GM23338 (cell line): ENCODE measurements at regions not wholly inside any gene's neighbourhood (a gene's known extent, or its start where the extent isn't known, plus 50 kb on each side); places are given as distances from the start of the nearest gene placed in this dataset.

Experiments
- ATAC-seq: fragments of 200-7000 bp; cut with Tn5 transposase; 3 replicates; pipeline ENCODE4 v1.9.1; 2020
- DNase-seq: peaks from one replicate; pipeline ENCODE4 v3.0.0-alpha.2; 2015; ENCODE audit warnings: low spot score
- H2AFZ ChIP-seq: fragments of 200-600 bp; sonication (generic); 2 replicates; pipeline ENCODE4 v1.8.0; 2016; ENCODE audit warnings: antibody characterized with exemption, mild to moderate bottlenecking, moderate library complexity
- H3F3A ChIP-seq: fragments of 200-600 bp; sonication (generic); replicated peaks from 2 replicates; pipeline ENCODE4 v1.8.0; 2017; ENCODE audit warnings: antibody characterized with exemption, mixed run types, low read depth
- H3K27ac ChIP-seq: fragments of 200-600 bp; sonication (generic); 2 replicates; pipeline ENCODE4 v1.6.1; 2016; ENCODE audit warnings: low read depth
- H3K27me3 ChIP-seq: fragments of 200-600 bp; sonication (generic); 2 replicates; pipeline ENCODE4 v1.8.0; 2016; ENCODE audit warnings: mild to moderate bottlenecking, mixed run types, moderate library complexity; ENCODE audit not compliant: insufficient read depth
- H3K36me3 ChIP-seq: fragments of 200-600 bp; sonication (generic); 2 replicates; pipeline ENCODE4 v1.8.0; 2016; ENCODE audit warnings: mild to moderate bottlenecking; ENCODE audit not compliant: insufficient read depth
- H3K4me1 ChIP-seq: fragments of 200-600 bp; sonication (generic); 2 replicates; pipeline ENCODE4 v1.8.0; 2016; ENCODE audit warnings: mild to moderate bottlenecking, moderate library complexity; ENCODE audit not compliant: insufficient read depth
- H3K4me2 ChIP-seq: fragments of 200-600 bp; sonication (generic); 2 replicates; pipeline ENCODE4 v1.7.1; 2017; ENCODE audit warnings: mixed run types
- H3K4me3 ChIP-seq: fragments of 200-600 bp; sonication (generic); 2 replicates; pipeline ENCODE4 v1.6.1; 2016; ENCODE audit warnings: mixed run types
- H3K79me2 ChIP-seq: fragments of 200-600 bp; sonication (generic); replicated peaks from 2 replicates; pipeline ENCODE4 v1.8.0; 2017; ENCODE audit warnings: mild to moderate bottlenecking; ENCODE audit not compliant: insufficient read depth
- H3K9me2 ChIP-seq: fragments of 200-600 bp; sonication (generic); 2 replicates; pipeline ENCODE4 v1.8.0; 2017; ENCODE audit not compliant: insufficient read depth
- H4K20me1 ChIP-seq: fragments of 200-600 bp; sonication (generic); replicated peaks from 2 replicates; pipeline ENCODE4 v1.8.0; 2017; ENCODE audit warnings: mild to moderate bottlenecking; ENCODE audit not compliant: insufficient read depth
- H3K27ac Mint-ChIP-seq: 2 replicates; pipeline ENCODE4 v1.8.0; 2020; ENCODE audit warnings: inconsistent platforms, mild to moderate bottlenecking, moderate library complexity, mixed read lengths
- H3K27me3 Mint-ChIP-seq: 3 replicates; pipeline ENCODE4 v1.8.0; 2022; ENCODE audit warnings: low read depth, mild to moderate bottlenecking, moderate library complexity, mixed read lengths, inconsistent platforms; ENCODE audit not compliant: insufficient read depth, poor library complexity
- H3K36me3 Mint-ChIP-seq: 3 replicates; pipeline ENCODE4 v1.8.0; 2021; ENCODE audit warnings: low read depth, mild to moderate bottlenecking, inconsistent platforms, moderate library complexity, mixed read lengths
- H3K4me1 Mint-ChIP-seq: 3 replicates; pipeline ENCODE4 v1.8.0; 2020; ENCODE audit warnings: mild to moderate bottlenecking, inconsistent platforms, mixed read lengths
- H3K4me3 Mint-ChIP-seq: 3 replicates; pipeline ENCODE4 v1.8.0; 2021; ENCODE audit warnings: moderate library complexity, mild to moderate bottlenecking, inconsistent platforms, mixed read lengths
- H3K9me3 Mint-ChIP-seq: 3 replicates; pipeline ENCODE4 v1.8.0; 2020; ENCODE audit warnings: moderate library complexity, mild to moderate bottlenecking, inconsistent platforms, mixed read lengths
- CREB1 ChIP-seq: fragments of 250-450 bp; sonication (Bioruptor Pico); IDR thresholded peaks from 2 replicates; pipeline ENCODE4 v1.5.0; 2020; ENCODE audit warnings: low read depth, mild to moderate bottlenecking, moderate library complexity
- EZH2 ChIP-seq: fragments of 200-600 bp; sonication (generic); IDR thresholded peaks from one replicate; pipeline ENCODE4 v1.8.0; 2017; ENCODE audit warnings: antibody characterized with exemption, mild to moderate bottlenecking, low read depth; ENCODE audit not compliant: unreplicated experiment
- EZH2phosphoT487 ChIP-seq: fragments of 200-600 bp; sonication (generic); IDR thresholded peaks from one replicate; pipeline ENCODE4 v1.8.1; 2018; ENCODE audit warnings: antibody characterized with exemption; ENCODE audit not compliant: unreplicated experiment
- JUNB ChIP-seq: IDR thresholded peaks from one replicate; pipeline ENCODE4 v1.6.1; 2016; ENCODE audit warnings: antibody characterized with exemption; ENCODE audit not compliant: unreplicated experiment
- NANOG ChIP-seq: IDR thresholded peaks from 2 replicates; pipeline ENCODE4 v1.6.1; 2016; ENCODE audit warnings: antibody characterized with exemption, borderline replicate concordance
- POLR2AphosphoS5 ChIP-seq: IDR thresholded peaks from 2 replicates; pipeline ENCODE4 v1.6.1; 2016; ENCODE audit warnings: antibody characterized with exemption, low read depth
- STAT1 ChIP-seq: IDR thresholded peaks from one replicate; pipeline ENCODE4 v1.6.1; 2016; ENCODE audit warnings: antibody characterized with exemption; ENCODE audit not compliant: unreplicated experiment
- ZNF114 ChIP-seq: fragments of 250-450 bp; sonication (Bioruptor Pico); IDR thresholded peaks from 2 replicates; pipeline ENCODE4 v1.5.0; 2020; ENCODE audit warnings: mild to moderate bottlenecking, moderate library complexity
- ZNF331 ChIP-seq: fragments of 250-450 bp; sonication (Bioruptor Pico); IDR thresholded peaks from 2 replicates; pipeline ENCODE4 v1.5.0; 2020; ENCODE audit warnings: low read depth, mild to moderate bottlenecking, moderate library complexity
- TF ChIP-seq, protein P1 (sequence below): IDR thresholded peaks from one replicate; pipeline ENCODE4 v1.6.1; 2018; ENCODE audit warnings: antibody characterized with exemption; ENCODE audit not compliant: unreplicated experiment
- TF ChIP-seq, protein P2 (sequence below): IDR thresholded peaks from 2 replicates; pipeline ENCODE4 v1.6.1; 2016; ENCODE audit warnings: antibody characterized with exemption
- TF ChIP-seq, protein P3 (sequence below), 2 experiments: fragments of 200-600 bp in 1 of 2; sonication (generic) in 1 of 2; conservative IDR thresholded peaks; 2 replicates each; pipeline versions ENCODE4 v1.5.1 to v1.6.1; 2016 to 2017; ENCODE audit warnings: antibody characterized with exemption in 2 of 2, low read depth in 2 of 2, mild to moderate bottlenecking in 2 of 2, moderate library complexity in 1 of 2

GRCh38 chr12:131574395-131574771, 136.5 kb upstream of the SFSWAP start:
- no peak for DNase-seq
- no peak overlapping the region for H3K4me3 Mint-ChIP-seq
- no peaks in the 10 kb centered on the region for H3K4me1 ChIP-seq
- no peaks in the 10 kb centered on the region for H4K20me1 ChIP-seq
- H3K36me3 ChIP-seq, result no peaks in the 10 kb centered on the region
- H3F3A ChIP-seq, result no peaks in the 10 kb centered on the region
- TF ChIP-seq POLR2AphosphoS5 (no peak), JUNB (no peak), NANOG (no peak), EZH2phosphoT487 (no peak), ZNF331 (CRISPR knock-in tag) (no peak), STAT1 (no peak), CREB1 (CRISPR knock-in tag) (no peak), ZNF114 (CRISPR knock-in tag) (no peak), EZH2 (no peak)
- TF ChIP-seq, protein P1, sequence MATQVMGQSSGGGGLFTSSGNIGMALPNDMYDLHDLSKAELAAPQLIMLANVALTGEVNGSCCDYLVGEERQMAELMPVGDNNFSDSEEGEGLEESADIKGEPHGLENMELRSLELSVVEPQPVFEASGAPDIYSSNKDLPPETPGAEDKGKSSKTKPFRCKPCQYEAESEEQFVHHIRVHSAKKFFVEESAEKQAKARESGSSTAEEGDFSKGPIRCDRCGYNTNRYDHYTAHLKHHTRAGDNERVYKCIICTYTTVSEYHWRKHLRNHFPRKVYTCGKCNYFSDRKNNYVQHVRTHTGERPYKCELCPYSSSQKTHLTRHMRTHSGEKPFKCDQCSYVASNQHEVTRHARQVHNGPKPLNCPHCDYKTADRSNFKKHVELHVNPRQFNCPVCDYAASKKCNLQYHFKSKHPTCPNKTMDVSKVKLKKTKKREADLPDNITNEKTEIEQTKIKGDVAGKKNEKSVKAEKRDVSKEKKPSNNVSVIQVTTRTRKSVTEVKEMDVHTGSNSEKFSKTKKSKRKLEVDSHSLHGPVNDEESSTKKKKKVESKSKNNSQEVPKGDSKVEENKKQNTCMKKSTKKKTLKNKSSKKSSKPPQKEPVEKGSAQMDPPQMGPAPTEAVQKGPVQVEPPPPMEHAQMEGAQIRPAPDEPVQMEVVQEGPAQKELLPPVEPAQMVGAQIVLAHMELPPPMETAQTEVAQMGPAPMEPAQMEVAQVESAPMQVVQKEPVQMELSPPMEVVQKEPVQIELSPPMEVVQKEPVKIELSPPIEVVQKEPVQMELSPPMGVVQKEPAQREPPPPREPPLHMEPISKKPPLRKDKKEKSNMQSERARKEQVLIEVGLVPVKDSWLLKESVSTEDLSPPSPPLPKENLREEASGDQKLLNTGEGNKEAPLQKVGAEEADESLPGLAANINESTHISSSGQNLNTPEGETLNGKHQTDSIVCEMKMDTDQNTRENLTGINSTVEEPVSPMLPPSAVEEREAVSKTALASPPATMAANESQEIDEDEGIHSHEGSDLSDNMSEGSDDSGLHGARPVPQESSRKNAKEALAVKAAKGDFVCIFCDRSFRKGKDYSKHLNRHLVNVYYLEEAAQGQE, result no peak
- TF ChIP-seq, protein P2, sequence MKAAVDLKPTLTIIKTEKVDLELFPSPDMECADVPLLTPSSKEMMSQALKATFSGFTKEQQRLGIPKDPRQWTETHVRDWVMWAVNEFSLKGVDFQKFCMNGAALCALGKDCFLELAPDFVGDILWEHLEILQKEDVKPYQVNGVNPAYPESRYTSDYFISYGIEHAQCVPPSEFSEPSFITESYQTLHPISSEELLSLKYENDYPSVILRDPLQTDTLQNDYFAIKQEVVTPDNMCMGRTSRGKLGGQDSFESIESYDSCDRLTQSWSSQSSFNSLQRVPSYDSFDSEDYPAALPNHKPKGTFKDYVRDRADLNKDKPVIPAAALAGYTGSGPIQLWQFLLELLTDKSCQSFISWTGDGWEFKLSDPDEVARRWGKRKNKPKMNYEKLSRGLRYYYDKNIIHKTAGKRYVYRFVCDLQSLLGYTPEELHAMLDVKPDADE, result no peak
- TF ChIP-seq, protein P3, sequence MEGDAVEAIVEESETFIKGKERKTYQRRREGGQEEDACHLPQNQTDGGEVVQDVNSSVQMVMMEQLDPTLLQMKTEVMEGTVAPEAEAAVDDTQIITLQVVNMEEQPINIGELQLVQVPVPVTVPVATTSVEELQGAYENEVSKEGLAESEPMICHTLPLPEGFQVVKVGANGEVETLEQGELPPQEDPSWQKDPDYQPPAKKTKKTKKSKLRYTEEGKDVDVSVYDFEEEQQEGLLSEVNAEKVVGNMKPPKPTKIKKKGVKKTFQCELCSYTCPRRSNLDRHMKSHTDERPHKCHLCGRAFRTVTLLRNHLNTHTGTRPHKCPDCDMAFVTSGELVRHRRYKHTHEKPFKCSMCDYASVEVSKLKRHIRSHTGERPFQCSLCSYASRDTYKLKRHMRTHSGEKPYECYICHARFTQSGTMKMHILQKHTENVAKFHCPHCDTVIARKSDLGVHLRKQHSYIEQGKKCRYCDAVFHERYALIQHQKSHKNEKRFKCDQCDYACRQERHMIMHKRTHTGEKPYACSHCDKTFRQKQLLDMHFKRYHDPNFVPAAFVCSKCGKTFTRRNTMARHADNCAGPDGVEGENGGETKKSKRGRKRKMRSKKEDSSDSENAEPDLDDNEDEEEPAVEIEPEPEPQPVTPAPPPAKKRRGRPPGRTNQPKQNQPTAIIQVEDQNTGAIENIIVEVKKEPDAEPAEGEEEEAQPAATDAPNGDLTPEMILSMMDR (conservative IDR thresholded peaks at IDR 0.05; ENCODE audit: low read depth in 2 of 2), result no peak
- no peak overlapping the region for H2AFZ ChIP-seq
- no peaks in the 10 kb centered on the region for H3K79me2 ChIP-seq
- no peak overlapping the region for H3K4me3 ChIP-seq
- ATAC-seq, result no peak
- H3K27ac Mint-ChIP-seq, result no peak overlapping the region
- peaks cover 20% of the 10 kb centered on the region for H3K36me3 Mint-ChIP-seq
- no peaks in the 10 kb centered on the region for H3K27me3 ChIP-seq
- no peaks in the 10 kb centered on the region for H3K4me1 Mint-ChIP-seq
- no peak overlapping the region for H3K27ac ChIP-seq
- peaks cover 24% of the 10 kb centered on the region for H3K27me3 Mint-ChIP-seq
- no peak overlapping the region for H3K4me2 ChIP-seq
- H3K9me2 ChIP-seq, result no peaks in the 10 kb centered on the region
- H3K9me3 Mint-ChIP-seq, result peaks cover 38% of the 10 kb centered on the region
